Astrocyte (in vitro differentiated cells and primary cell): ENCODE measurements at regions not wholly inside any gene's neighbourhood (a gene's known extent, or its start where the extent isn't known, plus 50 kb on each side); places are given as distances from the start of the nearest gene placed in this dataset.

ENCODE experiments used
- EZH2 ChIP-seq: IDR thresholded peaks from 2 replicates; pipeline ENCODE4 v1.6.1; 2012; ENCODE audit warnings: mild to moderate bottlenecking, low read length, inconsistent platforms; ENCODE audit not compliant: insufficient read depth
- TF ChIP-seq, protein P1 (sequence below): IDR thresholded peaks from 2 replicates; pipeline ENCODE4 v1.5.1; 2011; ENCODE audit warnings: low read depth, mild to moderate bottlenecking, inconsistent platforms, low read length, moderate library complexity; ENCODE audit not compliant: insufficient read depth

DNA sequence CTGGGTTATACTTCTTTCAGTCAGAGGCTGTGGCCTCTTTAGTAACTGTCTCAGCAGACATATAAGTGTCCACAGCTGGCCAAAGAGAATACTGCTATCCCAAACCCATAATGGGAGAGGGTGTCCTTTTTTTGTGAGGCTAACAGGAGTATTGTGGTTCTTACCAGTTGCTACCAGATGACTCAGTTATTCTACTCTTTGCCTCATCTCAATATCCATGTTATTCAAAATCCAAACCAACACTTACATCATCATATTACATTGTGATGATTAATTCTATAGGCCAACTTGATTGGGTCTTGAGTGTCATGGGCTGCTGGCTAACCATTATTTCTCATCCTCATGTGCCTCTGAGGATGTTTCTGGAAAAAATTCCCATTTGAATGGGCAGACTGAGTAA, 120.9 kb downstream of the TMEM168 start:
- TF ChIP-seq, protein P1, sequence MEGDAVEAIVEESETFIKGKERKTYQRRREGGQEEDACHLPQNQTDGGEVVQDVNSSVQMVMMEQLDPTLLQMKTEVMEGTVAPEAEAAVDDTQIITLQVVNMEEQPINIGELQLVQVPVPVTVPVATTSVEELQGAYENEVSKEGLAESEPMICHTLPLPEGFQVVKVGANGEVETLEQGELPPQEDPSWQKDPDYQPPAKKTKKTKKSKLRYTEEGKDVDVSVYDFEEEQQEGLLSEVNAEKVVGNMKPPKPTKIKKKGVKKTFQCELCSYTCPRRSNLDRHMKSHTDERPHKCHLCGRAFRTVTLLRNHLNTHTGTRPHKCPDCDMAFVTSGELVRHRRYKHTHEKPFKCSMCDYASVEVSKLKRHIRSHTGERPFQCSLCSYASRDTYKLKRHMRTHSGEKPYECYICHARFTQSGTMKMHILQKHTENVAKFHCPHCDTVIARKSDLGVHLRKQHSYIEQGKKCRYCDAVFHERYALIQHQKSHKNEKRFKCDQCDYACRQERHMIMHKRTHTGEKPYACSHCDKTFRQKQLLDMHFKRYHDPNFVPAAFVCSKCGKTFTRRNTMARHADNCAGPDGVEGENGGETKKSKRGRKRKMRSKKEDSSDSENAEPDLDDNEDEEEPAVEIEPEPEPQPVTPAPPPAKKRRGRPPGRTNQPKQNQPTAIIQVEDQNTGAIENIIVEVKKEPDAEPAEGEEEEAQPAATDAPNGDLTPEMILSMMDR = no peak
- TF ChIP-seq EZH2 = no peak
